SK-N-MC (cell line): ENCODE measurements at regions not wholly inside any gene's neighbourhood (a gene's known extent, or its start where the extent isn't known, plus 50 kb on each side); places are given as distances from the start of the nearest gene placed in this dataset.

Experiments used
- DNase-seq: peaks from one replicate; pipeline ENCODE4 v3.0.0-alpha.2; 2011; ENCODE audit warnings: low read depth, low spot score
- H3K27ac ChIP-seq: fragments of 200-600 bp; sonication (generic); 2 replicates; pipeline ENCODE4 v1.5.1; 2016; ENCODE audit warnings: mixed run types
- H3K36me3 ChIP-seq: fragments of 200-600 bp; sonication (generic); 2 replicates; pipeline ENCODE4 v1.6.1; 2017; ENCODE audit warnings: antibody characterized with exemption, low read length, mixed read lengths; ENCODE audit not compliant: insufficient read depth
- H3K4me3 ChIP-seq: fragments of 200-600 bp; sonication (generic); 2 replicates; pipeline ENCODE4 v1.5.1; 2016
- H3K9ac ChIP-seq: fragments of 200-600 bp; sonication (generic); 2 replicates; pipeline ENCODE4 v1.8.0; 2017; ENCODE audit warnings: mixed run types, mixed read lengths; ENCODE audit not compliant: insufficient read length
- H3K9me3 ChIP-seq: fragments of 200-600 bp; sonication (generic); 2 replicates; pipeline ENCODE4 v1.6.1; 2017; ENCODE audit warnings: low read depth, mild to moderate bottlenecking, antibody characterized with exemption, low read length, moderate library complexity, mixed read lengths
- EZH2 ChIP-seq: fragments of 200-600 bp; sonication (generic); IDR thresholded peaks from one replicate; pipeline ENCODE4 v1.6.1; 2017; ENCODE audit warnings: antibody characterized with exemption
- FOXP2 ChIP-seq: optimal IDR thresholded peaks from 2 replicates; pipeline ENCODE3; 2011; ENCODE audit warnings: mild to moderate bottlenecking, moderate library complexity; ENCODE audit not compliant: insufficient read depth; ENCODE audit errors: extremely low read length, control extremely low read depth
- POLR2AphosphoS5 ChIP-seq: IDR thresholded peaks from 2 replicates; pipeline ENCODE4 v1.6.1; 2012; ENCODE audit warnings: mild to moderate bottlenecking, low read depth, low read length, borderline replicate concordance

DNA sequence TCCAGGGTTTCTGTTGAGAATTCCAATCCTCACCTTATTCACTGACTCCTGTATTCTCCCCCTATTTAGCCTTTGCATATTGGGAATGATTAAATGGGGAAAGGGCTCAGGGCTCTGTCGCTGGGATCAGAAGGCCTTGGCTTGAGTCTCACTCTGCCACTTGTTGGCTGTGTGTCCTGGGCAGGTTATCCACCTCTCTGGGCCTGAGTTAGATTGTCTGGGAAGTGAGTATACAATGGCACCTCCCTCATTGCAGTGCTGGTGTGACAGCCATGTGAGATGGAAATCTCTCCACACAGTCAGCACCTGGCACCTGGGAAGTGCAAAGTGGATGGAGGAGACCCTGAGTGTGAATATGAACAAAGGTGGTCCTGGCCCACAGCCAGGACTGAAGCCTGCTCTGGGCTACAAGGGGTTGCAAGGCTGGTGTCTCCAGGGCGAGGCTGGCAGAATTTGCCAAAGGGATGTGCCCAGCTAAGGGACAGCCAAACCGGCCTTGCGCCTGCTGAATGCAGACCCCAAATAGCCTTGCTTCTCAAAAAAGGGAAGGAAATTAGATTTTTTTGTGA is 200.0 kb upstream of the PMEPA1 start:
- H3K27ac ChIP-seq: peak overlapping the region; percentile 77
- no peak for TF ChIP-seq POLR2AphosphoS5
- no peak for TF ChIP-seq EZH2
- TF ChIP-seq FOXP2: no peak
- H3K4me3 ChIP-seq: no peak overlapping the region
- H3K9ac ChIP-seq: no peak overlapping the region
- H3K9me3 ChIP-seq: no peaks in the 10 kb centered on the region
- no peak for DNase-seq
- H3K36me3 ChIP-seq: no peaks in the 10 kb centered on the region

DNA sequence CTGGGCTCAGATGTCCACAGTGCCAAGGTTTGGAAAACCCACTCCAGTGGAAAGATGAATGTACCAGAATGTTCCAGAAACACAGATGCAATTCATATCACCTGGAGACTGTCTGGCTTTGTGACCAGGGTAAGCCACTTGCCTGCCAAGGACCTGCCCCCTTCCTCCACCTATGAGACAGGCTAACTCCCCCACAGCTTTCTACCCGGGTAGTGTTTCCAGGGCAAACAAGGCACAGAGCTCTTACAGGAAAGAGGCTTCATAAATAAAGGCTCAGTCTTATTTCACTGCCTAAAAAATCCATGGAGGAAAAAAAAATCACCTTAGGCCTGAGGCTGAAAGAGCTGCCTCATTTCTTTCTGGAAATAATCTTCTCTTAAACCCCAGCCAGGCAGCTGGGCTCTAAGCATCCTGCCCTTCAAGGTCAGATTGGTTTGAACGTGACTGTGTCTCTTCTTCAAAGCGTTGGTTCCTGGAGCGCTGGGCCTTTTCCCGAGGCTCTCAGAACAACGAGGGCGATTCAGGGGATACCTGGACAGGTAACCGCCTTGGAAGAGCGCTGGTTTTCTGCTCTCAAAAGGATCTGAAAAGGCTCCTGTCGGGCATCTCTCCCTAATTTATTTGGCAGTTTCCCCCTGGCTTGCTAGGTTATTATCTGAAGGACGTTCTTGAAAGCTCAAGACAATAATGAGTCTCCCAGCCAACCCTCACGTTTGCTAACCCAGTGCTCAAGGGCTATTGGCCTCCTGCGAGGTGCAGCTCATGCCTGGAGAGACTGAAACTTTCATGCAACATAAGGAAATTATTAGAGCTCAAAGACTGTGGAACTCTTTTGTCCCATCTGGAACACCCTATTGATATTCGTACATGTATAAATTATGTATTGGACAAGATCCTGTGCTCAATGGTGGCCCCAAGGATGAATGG is 199.2 kb upstream of the PMEPA1 start:
- TF ChIP-seq POLR2AphosphoS5 (no peak), FOXP2 (no peak), EZH2 (no peak)
- Histone ChIP-seq H3K36me3 (no peaks in the 10 kb centered on the region), H3K9ac (no peak overlapping the region), H3K4me3 (no peak overlapping the region), H3K27ac (peak overlapping the region; percentile 77), H3K9me3 (no peaks in the 10 kb centered on the region)
- peak; percentile 35 for DNase-seq

DNA sequence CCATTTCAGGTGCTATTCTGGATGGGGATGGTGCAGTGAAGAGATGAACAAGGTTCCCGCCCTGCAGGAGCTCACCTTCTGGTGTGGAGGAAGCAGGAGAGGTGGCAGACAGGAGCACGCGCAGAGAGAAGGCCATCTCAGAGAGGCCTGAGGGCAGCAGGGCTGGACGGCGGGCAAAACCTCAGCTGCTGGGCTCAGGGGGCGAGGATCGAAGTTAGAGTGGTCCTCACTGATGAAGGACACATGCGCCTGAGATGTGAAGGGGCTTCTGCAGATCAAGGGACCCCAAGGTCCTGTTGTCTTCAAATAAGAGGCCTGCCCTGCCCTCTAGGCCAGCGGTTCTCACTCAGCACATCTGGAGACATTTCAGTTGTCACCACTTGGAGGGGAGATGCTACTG is 198.4 kb upstream of the PMEPA1 start:
- Histone ChIP-seq H3K9ac (no peak overlapping the region), H3K9me3 (no peaks in the 10 kb centered on the region), H3K27ac (0 out of 2 replicates have a peak overlapping the region, but pooled peaks have one; percentile 77), H3K36me3 (no peaks in the 10 kb centered on the region), H3K4me3 (no peak overlapping the region)
- TF ChIP-seq FOXP2: no peak
- TF ChIP-seq EZH2: no peak
- no peak for TF ChIP-seq POLR2AphosphoS5
- DNase-seq: no peak

DNA sequence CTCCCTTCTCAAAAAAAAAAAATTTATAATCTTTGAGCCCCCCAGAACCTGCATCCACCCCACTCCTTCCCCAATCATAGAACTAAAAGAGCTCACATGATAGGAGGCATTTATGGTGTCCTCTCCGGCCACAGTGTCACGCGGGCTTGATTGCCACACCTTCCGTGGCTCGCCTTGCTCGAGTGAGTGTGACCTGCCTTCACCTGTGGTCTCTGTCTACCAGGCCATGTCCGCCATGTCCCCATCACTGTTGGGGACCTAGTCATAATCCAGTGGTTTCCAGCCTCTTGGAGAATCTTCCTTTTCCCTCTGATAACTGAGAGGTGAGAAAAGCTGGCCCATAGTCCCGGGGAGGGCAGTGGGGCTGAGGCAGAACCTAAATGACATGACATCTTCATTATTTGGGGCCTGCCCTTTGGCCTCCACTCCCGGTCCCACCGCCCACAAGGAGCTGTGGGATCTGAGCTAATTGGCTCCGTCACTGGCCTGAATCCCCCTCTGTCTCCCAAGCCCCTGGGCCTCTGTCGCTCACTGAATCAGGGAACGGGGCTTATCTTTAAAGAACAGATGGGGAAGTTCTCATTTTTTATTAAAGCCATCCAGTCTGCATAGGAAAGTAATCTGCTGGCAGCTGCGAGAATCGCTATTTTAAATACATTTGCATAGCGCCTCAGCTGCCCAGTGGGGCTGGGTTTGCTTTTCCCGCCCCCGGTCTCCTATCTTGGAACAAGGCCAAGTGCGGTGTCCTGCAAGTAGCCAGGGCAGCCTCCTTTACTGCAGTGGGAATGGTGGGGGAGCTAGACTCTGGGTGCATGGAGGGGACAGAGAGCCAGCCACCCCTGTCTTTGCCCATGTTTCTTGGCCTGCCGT is 197.6 kb upstream of the PMEPA1 start:
- TF ChIP-seq POLR2AphosphoS5: no peak
- no peak for TF ChIP-seq FOXP2
- TF ChIP-seq EZH2: no peak
- no peaks in the 10 kb centered on the region for H3K9me3 ChIP-seq
- no peaks in the 10 kb centered on the region for H3K36me3 ChIP-seq
- no peak overlapping the region for H3K4me3 ChIP-seq
- no peak overlapping the region for H3K9ac ChIP-seq
- H3K27ac ChIP-seq: no peak overlapping the region
- DNase-seq: no peak

DNA sequence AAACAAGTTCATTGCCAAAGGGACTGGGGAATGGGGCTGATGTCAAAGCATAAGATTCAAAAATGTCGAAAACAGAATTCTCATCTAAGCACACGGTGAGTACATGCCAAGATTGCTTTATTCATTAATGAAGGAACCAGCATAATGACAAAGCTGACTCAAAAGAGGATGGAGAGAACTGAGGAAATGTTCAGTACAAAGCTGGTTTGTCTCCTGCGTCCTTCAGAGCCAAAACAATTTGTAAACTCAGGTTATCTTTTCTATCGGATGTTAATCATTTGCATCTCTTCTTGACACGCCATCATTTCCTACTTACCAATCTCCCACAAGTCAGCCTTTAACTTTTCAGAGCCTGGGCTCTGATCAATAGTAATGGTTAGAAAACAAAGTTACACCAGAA is 195.6 kb upstream of the PMEPA1 start:
- no peak overlapping the region for H3K9ac ChIP-seq
- H3K36me3 ChIP-seq: no peaks in the 10 kb centered on the region
- H3K4me3 ChIP-seq: no peak overlapping the region
- H3K9me3 ChIP-seq: no peaks in the 10 kb centered on the region
- DNase-seq: no peak
- TF ChIP-seq EZH2 (no peak), FOXP2 (no peak), POLR2AphosphoS5 (no peak)
- no peak overlapping the region for H3K27ac ChIP-seq

DNA sequence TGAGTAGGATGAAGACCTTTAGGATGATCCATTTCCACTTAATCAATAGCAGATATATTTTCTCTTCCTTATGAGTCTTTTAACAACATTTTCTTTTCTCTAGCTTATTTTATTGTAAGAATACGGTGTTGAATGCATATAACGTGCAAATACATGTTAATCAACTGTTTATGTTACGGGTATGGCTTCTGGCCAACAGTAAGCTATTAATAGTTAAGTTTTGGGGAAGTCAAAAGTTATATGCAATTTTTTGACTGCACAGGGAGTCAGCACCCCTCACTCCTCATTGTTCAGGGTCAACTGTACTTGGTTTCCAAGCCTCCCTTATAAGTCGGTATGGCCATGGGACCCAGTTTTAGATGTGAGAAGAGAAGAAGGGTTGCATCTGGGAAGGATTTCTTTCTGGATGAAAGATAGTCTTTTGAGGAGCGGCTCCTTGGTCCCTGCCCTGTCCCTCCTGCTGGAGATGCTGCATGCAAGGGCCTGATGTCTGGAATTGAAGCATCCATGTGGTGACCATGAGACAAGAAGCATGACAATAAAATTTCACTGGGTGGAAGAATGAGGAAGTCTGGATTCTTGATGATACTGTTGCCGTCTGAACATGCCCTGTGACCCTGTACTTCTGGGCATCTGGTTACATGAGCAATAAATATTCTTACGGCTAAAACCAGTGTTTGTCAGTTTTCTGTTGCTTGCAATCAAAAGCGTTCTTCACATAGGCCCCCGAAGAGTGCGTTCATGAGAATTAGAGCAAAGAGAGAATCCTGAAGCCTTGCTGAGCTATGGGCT is 194.7 kb upstream of the PMEPA1 start:
- H3K27ac ChIP-seq: no peak overlapping the region

DNA sequence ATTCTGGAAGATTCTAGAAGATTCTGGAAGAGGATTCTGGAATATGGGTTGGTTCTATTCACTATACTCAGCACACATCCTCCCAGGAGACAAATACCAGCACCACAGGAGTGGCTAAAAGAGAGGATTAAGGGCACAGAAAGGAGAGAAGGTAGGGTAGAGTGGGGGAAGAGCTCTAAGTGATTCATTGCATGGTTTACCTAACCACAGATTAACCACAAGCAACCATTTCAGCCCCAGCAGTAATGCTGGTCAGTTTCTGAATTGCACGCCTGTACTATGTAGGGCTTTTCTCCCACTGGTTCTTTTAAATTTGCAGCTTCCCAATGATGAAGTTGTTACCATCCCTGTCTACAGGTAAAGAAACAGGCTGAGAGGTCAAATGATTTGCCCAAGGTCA is 192.7 kb upstream of the PMEPA1 start:
- no peaks in the 10 kb centered on the region for H3K36me3 ChIP-seq
- H3K4me3 ChIP-seq: no peak overlapping the region
- no peaks in the 10 kb centered on the region for H3K9me3 ChIP-seq
- no peak overlapping the region for H3K27ac ChIP-seq
- no peak for DNase-seq
- no peak overlapping the region for H3K9ac ChIP-seq
- no peak for TF ChIP-seq EZH2
- no peak for TF ChIP-seq POLR2AphosphoS5
- TF ChIP-seq FOXP2: no peak

More for the DNA sequence above, 194.7 kb upstream of the PMEPA1 start:
- H3K9ac ChIP-seq: no peak overlapping the region
- no peak overlapping the region for H3K4me3 ChIP-seq
- H3K9me3 ChIP-seq: no peaks in the 10 kb centered on the region
- TF ChIP-seq FOXP2 (no peak), POLR2AphosphoS5 (no peak)
- no peaks in the 10 kb centered on the region for H3K36me3 ChIP-seq
- no peak for DNase-seq
